ENCODE measurements at regions not wholly inside any gene's neighbourhood (a gene's known extent, or its start where the extent isn't known, plus 50 kb on each side); places are given as distances from the start of the nearest gene placed in this dataset.

GRCh38 chr16:5653041-5653440 is 555.4 kb upstream of the EEF2KMT start:
- no peak for TF ChIP-seq POLR2A (IDR thresholded peaks at IDR 0.05)
- TF ChIP-seq POLR2AphosphoS5 (IDR thresholded peaks at IDR 0.05), result no peak
- no peak for TF ChIP-seq CTCF (IDR thresholded peaks at IDR 0.05)
- intact Hi-C loops (cut with DNase I), result no loop called here
- no peak overlapping the region for H3K27ac ChIP-seq
- H3K27me3 ChIP-seq (replicated peaks; ENCODE audit: insufficient read depth), result no peaks in the 10 kb centered on the region
- DNase-seq (ENCODE audit: low spot score), result no peak
- no peaks in the 10 kb centered on the region for H3K36me3 ChIP-seq
- H3K4me1 ChIP-seq (replicated peaks), result no peaks in the 10 kb centered on the region
- H3K4me3 ChIP-seq, result no peak overlapping the region
- 91% methylated on average over 10 of the region's 10 CpGs for WGBS
- no peaks in the 10 kb centered on the region for H3K9me3 ChIP-seq

DNA sequence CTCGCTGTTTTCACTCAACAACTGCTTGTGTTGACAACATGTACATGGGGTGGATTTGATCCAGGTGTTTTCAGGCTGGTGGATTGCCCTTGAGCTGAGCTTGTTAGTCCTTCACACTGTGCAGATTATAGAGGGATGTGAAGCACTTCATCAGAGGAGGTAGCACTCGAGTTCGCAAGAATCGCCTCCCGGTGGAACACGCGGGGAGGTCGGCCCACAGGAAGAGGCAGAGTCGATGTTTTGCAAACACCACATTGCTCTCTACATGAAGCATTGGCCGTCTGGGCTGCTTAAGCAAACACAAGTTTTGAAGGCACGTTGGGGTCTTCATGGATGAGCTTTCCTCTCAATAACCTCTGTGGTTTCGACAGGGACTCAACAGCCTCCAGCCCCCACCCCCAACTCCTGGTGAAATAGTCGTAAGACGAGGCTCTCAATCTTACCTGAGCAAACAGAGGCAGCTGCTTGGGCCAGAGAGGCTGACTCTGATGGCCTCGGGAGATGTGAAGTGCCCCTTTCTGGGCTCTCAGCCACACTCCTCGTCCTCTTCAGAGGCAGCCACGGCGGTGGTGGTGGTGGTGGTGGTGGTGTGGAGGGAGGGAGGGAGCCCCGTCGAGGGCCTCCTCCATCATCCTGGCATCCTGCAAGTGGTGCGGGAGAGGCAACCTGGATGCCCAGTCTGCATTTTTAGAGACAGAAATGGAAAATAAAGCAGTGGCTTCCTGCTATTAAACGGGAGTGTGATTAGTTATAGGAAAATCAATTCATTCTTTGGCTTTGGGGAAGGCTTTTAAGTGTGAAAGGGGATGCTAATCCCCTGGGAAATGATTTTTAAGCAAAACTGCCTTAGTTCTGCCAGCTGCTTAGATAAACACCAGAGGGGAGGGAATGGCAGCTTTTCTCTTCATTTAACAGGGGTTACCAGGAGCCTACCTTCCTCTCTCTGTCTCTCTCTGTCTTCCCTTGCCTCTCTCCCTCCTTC is 552.5 kb upstream of the EEF2KMT start:
- H3K4me3 ChIP-seq, result no peak overlapping the region
- no peaks in the 10 kb centered on the region for H3K27me3 ChIP-seq (replicated peaks; ENCODE audit: insufficient read depth)
- no peaks in the 10 kb centered on the region for H3K9me3 ChIP-seq
- no peak overlapping the region for H3K27ac ChIP-seq
- WGBS, result 37% methylated on average over 22 of the region's 22 CpGs
- intact Hi-C loops (cut with DNase I), result no loop called here
- no peaks in the 10 kb centered on the region for H3K4me1 ChIP-seq (replicated peaks)
- no peak for DNase-seq (ENCODE audit: low spot score)
- TF ChIP-seq POLR2AphosphoS5 (IDR thresholded peaks at IDR 0.05) (no peak), CTCF (IDR thresholded peaks at IDR 0.05) (no peak), POLR2A (IDR thresholded peaks at IDR 0.05) (no peak)
- H3K36me3 ChIP-seq, result no peaks in the 10 kb centered on the region

DNA sequence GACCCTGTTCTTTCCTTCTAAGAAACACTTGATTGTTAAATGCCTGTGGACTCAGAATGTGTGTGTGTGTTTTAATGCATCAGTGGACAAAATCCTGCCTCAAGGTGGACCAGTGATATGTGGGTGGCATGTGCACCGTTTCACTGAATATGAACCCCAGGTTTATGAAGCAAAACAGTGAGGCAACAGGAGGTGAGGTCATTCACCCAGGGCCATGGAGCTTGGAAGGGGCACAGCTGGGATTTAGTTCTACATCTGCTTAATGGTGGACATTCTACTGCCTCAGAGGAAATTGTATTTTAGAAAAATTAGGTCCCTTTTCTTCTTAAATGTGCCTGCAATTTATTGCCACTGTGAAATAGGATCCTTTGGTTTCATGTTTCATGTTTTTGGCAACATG is 549.5 kb upstream of the EEF2KMT start:
- TF ChIP-seq CTCF (IDR thresholded peaks at IDR 0.05) (no peak), POLR2AphosphoS5 (IDR thresholded peaks at IDR 0.05) (no peak), POLR2A (IDR thresholded peaks at IDR 0.05) (no peak)
- no peak for DNase-seq (ENCODE audit: low spot score)

DNA sequence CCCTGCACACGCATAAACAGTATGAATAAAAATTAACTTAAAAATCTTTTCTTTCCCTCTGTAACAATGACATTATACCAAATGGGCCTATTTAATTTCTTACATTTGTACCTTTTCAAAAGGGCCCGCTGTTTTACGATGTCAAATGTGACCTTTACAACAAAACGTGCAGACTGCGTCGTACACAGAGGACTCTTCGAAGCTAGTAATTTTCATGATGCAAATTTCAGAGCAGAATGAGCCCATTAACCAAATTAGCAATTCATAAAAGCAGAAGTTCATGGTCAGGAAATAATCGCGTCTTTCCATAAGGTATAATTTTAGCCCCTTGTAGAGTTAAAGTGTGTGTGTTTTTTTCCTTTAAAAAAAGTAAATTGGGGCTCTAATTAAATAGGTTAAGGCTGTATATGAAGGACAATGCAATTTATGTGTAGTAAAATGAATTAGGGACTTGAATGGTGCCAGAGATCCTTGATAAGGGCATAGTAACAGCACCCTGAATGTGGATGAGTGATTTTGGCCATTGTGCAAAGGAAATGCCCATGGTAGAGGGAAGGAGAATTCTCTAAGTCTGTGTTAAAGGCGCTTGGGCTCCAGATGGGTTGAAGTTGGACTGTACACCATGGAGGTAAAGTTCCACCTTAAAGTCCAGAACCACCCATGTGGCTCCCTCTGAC is 546.4 kb upstream of the EEF2KMT start:
- H3K27ac ChIP-seq, result no peak overlapping the region
- TF ChIP-seq CTCF (IDR thresholded peaks at IDR 0.05) (no peak), POLR2AphosphoS5 (IDR thresholded peaks at IDR 0.05) (no peak), POLR2A (IDR thresholded peaks at IDR 0.05) (no peak)
- no peaks in the 10 kb centered on the region for H3K36me3 ChIP-seq
- DNase-seq (ENCODE audit: low spot score), result no peak
- no peaks in the 10 kb centered on the region for H3K9me3 ChIP-seq
- no peaks in the 10 kb centered on the region for H3K27me3 ChIP-seq (replicated peaks; ENCODE audit: insufficient read depth)
- H3K4me1 ChIP-seq (replicated peaks), result no peaks in the 10 kb centered on the region
- 71% methylated on average over 10 of the region's 10 CpGs for WGBS
- intact Hi-C loops (cut with DNase I), result no loop called here
- H3K4me3 ChIP-seq, result no peak overlapping the region

More for the DNA sequence above, 549.5 kb upstream of the EEF2KMT start:
- Histone ChIP-seq H3K4me3 (no peak overlapping the region), H3K27me3 (replicated peaks; ENCODE audit: insufficient read depth) (no peaks in the 10 kb centered on the region), H3K36me3 (no peaks in the 10 kb centered on the region), H3K27ac (no peak overlapping the region), H3K9me3 (no peaks in the 10 kb centered on the region), H3K4me1 (replicated peaks) (no peaks in the 10 kb centered on the region)
- intact Hi-C loops (cut with DNase I), result no loop called here
- WGBS, result 67% methylated on average over 1 of the region's 1 CpG
